Stimulated activated CD4-positive, alpha-beta T cell treated with anti-CD3 and anti-CD28 coated beads, Interleukin-1b, Interleukin-23, amount 100 ng/mL, for 4 hours (primary cell): ENCODE measurements at regions not wholly inside any gene's neighbourhood (a gene's known extent, or its start where the extent isn't known, plus 50 kb on each side); places are given as distances from the start of the nearest gene placed in this dataset.

Experiments used
- DNase-seq, 2 donors: peaks; one replicate each; pipeline ENCODE4 v3.0.0-alpha.2; 2020; ENCODE audit warnings: low read depth in 2 of 2

DNA sequence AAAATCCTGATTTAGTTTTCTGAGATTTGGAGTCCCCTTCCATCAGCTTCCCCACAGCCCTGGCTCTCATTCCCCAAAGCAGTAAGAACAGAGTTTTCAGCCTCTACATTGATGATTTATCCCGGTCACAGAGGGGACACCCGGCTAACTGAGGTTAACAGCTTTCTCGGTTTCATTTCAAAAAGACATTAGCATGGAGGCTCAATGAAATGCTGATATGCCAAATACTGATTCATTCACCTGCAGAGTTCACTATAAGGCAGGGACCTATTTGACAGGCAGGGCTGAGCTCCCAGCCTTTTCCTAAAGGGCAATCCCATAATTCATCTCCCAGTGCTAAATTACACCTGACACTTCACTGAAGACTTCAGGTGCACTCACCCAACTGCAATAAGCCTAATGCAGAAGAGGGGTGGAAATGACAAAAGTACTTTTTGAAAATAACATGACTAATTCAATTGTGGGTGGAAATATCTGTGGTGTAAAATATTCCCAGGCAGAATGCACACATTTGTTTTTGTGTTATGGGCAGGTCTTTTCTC is 99.8 kb upstream of the PMFBP1 start:
- no peak for DNase-seq

DNA sequence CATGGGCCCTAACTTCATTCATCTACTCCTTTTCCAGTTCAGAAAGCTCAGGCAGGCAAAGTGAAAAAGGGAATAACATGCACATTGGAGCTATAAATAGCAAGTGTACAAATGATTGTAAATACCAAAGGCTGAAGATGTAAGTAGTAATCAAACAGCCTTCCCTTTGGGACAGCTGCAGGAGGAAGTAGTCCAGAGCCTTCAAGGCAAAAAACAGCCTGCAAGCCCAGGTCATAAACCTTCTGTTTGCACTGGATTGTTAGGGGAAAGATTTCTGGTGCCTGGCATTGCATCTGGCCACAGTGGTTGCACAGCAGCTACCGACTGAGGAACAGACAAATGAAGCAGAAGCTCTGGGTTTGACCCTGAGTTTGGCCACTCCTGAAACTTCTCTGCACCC is 98.6 kb upstream of the PMFBP1 start:
- no peak for DNase-seq

GRCh38 chr16:72266836-72267235 is 94.9 kb upstream of the PMFBP1 start:
- no peak for DNase-seq

- DNase-seq: no peak
Measured at GRCh38 chr16:72264771-72265170, 92.8 kb upstream of the PMFBP1 start.

GRCh38 chr16:72262711-72263110 is 90.8 kb upstream of the PMFBP1 start:
- DNase-seq: no peak

- no peak for DNase-seq
Measured at GRCh38 chr16:72261127-72261526, 89.2 kb upstream of the PMFBP1 start.

DNA sequence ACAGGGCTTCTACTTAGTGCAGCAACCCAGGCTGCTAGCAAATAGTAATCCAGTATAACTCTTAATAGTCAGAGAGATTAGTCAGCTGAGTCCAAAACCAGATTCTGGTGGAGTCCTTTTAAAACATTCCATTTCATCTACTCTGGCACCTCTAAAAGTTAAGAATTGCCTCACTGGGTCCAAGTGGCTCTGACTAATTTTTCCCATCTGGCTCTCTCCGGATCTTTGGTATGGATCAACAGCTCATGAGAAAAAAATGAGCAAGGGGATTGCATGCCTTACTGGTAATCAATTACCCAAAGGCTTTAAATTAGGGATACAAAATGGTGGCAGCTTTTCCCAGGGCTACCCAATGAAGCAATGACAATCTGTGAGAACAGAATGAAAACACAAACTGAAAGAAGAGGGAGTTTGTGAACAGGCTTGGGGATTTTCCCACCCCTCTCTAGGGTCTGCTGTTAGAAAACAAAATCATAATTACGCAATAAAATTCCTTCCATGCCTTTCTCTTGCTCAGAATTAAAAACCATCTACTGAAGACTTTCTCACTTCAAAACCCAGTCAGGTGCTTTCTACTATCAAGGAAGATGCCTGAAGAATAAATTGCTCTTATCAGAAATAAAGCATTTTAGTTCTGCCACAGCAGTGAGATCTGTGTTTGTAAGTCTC is 84.6 kb upstream of the PMFBP1 start:
- no peak for DNase-seq

DNA sequence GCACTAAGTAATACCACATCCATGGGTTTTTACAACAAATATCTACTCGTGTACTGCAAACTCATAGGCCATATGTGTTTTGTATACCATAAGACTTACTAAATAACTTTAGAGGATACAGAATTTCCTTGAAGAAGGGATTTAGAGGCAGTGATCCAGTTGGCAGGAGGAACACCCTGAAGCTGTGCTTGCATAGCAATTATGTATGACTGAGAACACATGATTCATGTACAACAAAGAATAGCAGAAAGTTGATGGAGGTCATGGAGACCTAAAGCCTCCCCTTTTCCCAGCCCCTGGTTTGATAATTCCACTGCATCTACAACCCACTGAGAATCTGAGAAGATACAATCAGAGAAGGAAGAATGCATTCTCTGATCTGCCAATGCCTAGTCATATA is 83.8 kb upstream of the PMFBP1 start:
- DNase-seq: no peak

DNA sequence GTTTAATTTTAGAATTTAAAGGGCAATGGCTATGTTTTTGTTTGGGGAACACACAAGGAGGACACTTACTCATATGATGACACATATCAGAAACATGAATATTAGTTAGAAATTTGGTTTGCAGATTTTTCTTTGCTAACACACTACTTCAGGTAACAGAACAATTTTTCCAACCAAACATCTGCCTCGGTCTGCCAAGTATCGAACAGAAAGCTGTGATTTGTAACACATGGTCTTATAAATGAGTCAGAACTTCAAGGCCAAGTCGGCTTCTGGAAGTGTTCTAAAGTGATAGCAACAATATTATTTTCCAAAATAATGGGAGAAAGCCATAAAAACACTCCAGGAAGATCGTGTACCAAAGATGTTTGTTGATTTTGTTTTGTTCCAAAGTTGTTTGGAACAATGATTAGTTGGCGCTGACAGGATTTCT is 75.9 kb upstream of the PMFBP1 start:
- DNase-seq: no peak

DNA sequence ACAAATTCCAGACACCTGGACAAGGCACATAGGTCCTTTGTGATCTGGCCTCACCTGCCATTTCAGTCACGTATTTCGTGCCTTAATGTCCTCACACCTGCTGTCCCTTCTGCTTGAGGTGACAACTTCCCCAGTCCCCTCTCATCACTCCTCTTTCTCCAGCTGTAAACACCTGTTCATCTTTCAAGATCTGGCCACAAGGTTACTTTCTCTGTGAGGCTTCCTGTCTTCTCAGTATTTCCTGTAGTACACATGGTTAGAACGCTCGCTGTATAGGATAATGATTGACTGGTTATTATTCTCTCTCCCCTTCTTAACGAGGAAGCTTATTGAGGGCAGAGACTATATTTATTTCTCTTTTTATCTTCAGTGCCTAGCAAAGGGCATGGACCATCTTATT is 74.5 kb upstream of the PMFBP1 start:
- no peak for DNase-seq

- DNase-seq: no peak
Measured at GRCh38 chr16:72244853-72245252, 72.9 kb upstream of the PMFBP1 start.

GRCh38 chr16:72243621-72244020 is 71.7 kb upstream of the PMFBP1 start:
- no peak for DNase-seq

DNA sequence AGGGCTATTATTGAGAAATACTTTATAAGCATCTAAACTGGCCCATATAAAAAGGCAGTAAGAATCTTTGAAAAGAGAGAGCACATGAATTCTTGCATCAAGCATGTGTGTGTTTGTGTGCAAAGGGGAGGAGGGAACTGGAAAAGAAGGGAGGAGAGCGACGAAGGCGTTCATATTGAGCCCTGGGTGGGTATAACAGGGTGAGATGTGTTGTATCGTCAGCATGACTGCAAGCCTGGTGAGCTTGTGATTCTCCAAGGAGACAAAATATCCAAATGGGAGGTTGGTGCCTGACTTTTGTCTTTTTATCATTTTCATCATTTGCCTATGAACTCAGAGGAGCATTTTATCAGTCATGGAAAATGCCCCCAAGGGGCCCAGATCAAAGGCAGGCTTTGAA is 70.8 kb upstream of the PMFBP1 start:
- no peak for DNase-seq

- DNase-seq: no peak
Measured at GRCh38 chr16:72241930-72242329, 70.0 kb upstream of the PMFBP1 start.

- DNase-seq: no peak
Measured at GRCh38 chr16:72241008-72241407, 69.1 kb upstream of the PMFBP1 start.

DNA sequence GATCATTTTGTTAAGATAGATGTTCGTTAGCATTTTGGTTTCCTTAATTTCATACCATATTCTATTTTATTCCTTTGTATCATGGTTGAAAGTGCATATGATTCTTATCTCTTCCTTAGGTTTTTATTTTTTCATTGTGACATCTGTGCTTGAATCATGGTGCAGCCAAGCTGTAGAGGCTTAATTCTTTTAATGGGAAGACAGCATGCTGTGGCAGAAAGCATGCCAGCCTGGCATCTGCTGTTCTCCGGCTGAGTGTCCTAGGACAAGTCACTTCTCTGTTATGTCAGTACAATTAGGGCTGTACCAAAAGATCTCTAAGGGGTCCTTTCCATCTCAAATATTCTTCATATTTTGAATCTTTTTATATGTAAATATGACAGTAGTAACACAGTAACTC is 68.5 kb upstream of the PMFBP1 start:
- no peak for DNase-seq

- DNase-seq: no peak
Measured at GRCh38 chr16:72236866-72237265, 64.9 kb upstream of the PMFBP1 start.

DNA sequence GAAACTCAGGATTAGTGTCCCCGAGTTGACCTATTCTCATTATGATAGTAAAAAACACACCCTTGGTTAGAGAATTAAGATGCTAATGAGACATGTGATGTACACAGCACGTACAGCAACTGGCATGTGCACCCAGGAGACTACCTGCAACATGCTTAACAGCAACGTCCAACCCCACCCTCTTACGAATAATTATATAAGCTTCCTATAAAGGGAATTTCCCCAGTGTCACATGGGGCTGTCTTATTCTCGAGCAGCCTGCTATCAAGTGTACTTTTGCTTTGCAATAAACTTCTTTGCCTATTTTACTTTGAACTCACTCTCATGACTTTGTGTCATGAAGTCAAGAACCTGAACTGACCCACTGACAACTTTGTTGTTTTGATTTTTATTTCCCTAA is 62.4 kb upstream of the PMFBP1 start:
- no peak for DNase-seq

GRCh38 chr16:72228014-72228413 is 56.1 kb upstream of the PMFBP1 start:
- DNase-seq: no peak

DNA sequence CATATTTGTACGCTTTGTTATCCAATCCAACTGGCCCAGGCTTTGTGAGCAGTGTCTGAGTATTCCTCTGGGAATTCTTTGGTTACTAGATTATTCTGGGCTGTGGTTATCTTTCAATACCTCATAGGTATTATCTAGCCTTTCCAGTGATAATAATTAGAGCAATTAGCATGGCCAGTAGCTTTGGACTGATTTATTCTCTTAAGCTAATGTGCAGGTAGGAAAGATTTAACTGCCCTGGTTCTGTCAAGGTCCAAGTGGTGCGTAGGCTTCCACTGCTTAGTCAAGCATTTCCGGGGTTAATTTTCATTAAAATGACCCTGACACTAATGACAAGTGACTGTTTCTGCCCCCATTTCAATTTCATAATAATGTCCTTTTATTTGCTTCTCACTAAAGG is 54.2 kb upstream of the PMFBP1 start:
- no peak for DNase-seq

DNA sequence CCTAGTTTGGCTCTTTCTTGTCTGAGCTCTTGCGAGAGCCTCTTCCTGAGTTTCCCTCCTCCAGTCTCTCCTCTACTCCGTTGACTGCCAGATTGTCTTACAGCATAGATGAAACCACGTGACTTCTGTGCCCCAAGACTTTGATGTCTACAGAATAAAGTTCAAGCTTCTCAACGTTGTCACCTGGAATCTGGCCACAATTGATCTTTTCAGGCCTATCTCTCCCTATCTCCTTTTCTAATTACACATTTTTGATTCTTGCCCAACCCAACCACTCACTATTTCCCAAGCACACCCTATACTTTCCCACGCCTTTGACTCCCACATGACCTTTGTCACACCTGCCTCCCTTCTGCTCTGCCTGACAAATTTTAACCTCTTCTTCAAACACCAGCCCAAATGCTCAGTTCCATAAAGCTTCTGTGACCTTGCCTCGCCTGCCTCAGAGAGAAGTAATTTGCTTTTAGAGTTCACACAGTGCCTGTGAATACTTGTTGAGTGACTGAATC is 52.4 kb upstream of the PMFBP1 start:
- DNase-seq: no peak

GRCh38 chr16:72222503-72222902 is 50.5 kb upstream of the PMFBP1 start:
- DNase-seq: no peak
